ENCODE measurements at regions not wholly inside any gene's neighbourhood (a gene's known extent, or its start where the extent isn't known, plus 50 kb on each side); places are given as distances from the start of the nearest gene placed in this dataset.

- TF ChIP-seq POLR2AphosphoS5 (IDR thresholded peaks at IDR 0.05; ENCODE audit: borderline replicate concordance, low read depth, low read length) (no peak), EZH2 (IDR thresholded peaks at IDR 0.05) (no peak), FOXP2 (optimal IDR thresholded peaks at IDR 0.05; ENCODE audit: control extremely low read depth, extremely low read length, insufficient read depth) (no peak)
Measured at GRCh38 chr11:29200791-29201562, 815.9 kb downstream of the KCNA4 start.
